Gastrocnemius medialis (tissue), 4 donors: ENCODE measurements at regions not wholly inside any gene's neighbourhood (a gene's known extent, or its start where the extent isn't known, plus 50 kb on each side); places are given as distances from the start of the nearest gene placed in this dataset.

Source experiments
- POLR2A ChIP-seq, 2 donors: fragments of 450-650 bp; IDR thresholded peaks; one replicate each; pipeline ENCODE4 v1.6.1; 2017; ENCODE audit warnings: antibody characterized with exemption in 2 of 2, mild to moderate bottlenecking in 2 of 2, moderate library complexity in 2 of 2
- TF ChIP-seq, protein P1 (sequence below), 5 experiments: fragments of 450-650 bp in 3 of 5; fragments of 200-600 bp in 2 of 5; sonication (generic) in 2 of 5; IDR thresholded peaks in 4 of 5; conservative IDR thresholded peaks in 1 of 5; 1 replicate in 4 of 5; 2 replicates in 1 of 5; pipeline ENCODE4 v1.5.1; 2016 to 2019; ENCODE audit warnings: antibody characterized with exemption in 5 of 5, mild to moderate bottlenecking in 3 of 5, moderate library complexity in 3 of 5

DNA sequence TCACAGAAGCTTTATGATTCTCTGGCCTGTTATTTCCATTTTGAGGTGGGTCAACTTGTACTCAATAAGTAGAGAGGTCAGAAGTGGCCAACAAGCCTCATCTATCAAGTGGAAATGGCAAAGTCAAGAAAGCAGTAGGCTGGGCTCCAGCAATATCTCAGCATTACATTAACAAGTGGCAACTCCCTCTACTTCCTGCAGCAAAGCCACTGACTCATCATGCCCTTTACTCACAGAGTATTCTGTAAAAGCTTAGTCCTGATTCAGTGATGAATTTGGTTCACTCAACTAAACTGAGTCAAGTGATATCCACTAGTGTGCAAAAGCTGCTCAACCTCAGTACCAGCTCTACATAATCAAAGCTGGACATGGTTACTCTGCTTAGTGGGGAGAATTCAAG lies 954.6 kb downstream of the EPHA3 start:
- TF ChIP-seq, protein P1, sequence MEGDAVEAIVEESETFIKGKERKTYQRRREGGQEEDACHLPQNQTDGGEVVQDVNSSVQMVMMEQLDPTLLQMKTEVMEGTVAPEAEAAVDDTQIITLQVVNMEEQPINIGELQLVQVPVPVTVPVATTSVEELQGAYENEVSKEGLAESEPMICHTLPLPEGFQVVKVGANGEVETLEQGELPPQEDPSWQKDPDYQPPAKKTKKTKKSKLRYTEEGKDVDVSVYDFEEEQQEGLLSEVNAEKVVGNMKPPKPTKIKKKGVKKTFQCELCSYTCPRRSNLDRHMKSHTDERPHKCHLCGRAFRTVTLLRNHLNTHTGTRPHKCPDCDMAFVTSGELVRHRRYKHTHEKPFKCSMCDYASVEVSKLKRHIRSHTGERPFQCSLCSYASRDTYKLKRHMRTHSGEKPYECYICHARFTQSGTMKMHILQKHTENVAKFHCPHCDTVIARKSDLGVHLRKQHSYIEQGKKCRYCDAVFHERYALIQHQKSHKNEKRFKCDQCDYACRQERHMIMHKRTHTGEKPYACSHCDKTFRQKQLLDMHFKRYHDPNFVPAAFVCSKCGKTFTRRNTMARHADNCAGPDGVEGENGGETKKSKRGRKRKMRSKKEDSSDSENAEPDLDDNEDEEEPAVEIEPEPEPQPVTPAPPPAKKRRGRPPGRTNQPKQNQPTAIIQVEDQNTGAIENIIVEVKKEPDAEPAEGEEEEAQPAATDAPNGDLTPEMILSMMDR (IDR thresholded peaks at IDR 0.05 in 4 of 5, conservative IDR thresholded peaks at IDR 0.05 in 1 of 5) = no peak
- no peak for TF ChIP-seq POLR2A (IDR thresholded peaks at IDR 0.05)
